ENCODE measurements at regions not wholly inside any gene's neighbourhood (a gene's known extent, or its start where the extent isn't known, plus 50 kb on each side); places are given as distances from the start of the nearest gene placed in this dataset.
"Not testable (repeated sequence)": the region's sequence is repeated elsewhere in the genome, so short reads cannot be mapped to it uniquely, and the experiment has no call there.

DNA sequence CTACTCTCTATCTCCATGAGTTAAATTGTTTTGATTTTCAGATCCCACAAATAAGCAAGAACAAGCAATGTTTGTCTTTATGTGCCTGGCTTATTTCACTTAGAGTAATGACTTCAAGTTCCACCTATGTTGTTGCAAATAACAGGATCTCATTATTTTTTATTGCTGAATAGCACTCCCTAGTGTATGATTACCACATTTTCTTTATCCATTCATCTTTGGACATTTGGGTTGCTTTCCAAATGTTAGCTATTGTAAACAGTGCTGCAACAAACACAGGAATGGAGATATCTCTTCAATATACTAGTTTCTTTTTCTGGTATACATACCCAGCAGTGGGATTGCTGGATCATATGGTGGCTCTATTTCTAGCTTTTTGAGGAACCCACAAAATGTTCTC is 136.0 kb downstream of the SLITRK2 start:
- peaks cover 0 to 7% (median 2%) of the 10 kb centered on the region in 3 donors for H3K9me3 Mint-ChIP-seq
- no peaks in the 10 kb centered on the region for H3K36me3 Mint-ChIP-seq
- no peaks in the 10 kb centered on the region for H3K4me1 Mint-ChIP-seq
- Histone ChIP-seq H3K36me3 (ENCODE audit: control insufficient read depth in 2 of 2, extremely low read depth in 1 of 2, insufficient read depth in 1 of 2, low read length in 1 of 2) (no peaks in the 10 kb centered on the region), H3K4me3 (ENCODE audit: control insufficient read depth in 1 of 2, extremely low read depth in 1 of 2, low read length in 1 of 2) (no peak overlapping the region), H3K9me3 (no peaks in the 10 kb centered on the region), H3K4me1 (ENCODE audit: control insufficient read depth in 1 of 2, extremely low read depth in 1 of 2, insufficient read depth in 2 of 2, low read length in 2 of 2) (no peaks in the 10 kb centered on the region), H3K27me3 (replicated peaks in 1 of 2; ENCODE audit: control insufficient read depth in 2 of 2, extremely low read depth in 1 of 2, insufficient read depth in 2 of 2, low read length in 1 of 2) (no peaks in the 10 kb centered on the region), H3K27ac (ENCODE audit: low read length) (no peak overlapping the region)
- H3K27me3 Mint-ChIP-seq = peaks cover 0 to under 1% of the 10 kb centered on the region in 2 donors
- no peak overlapping the region for H3K27ac Mint-ChIP-seq
- CTCF ChIA-PET = no interaction called here
- no peak overlapping the region for H3K4me3 Mint-ChIP-seq
- ATAC-seq (replicated peaks in 1 of 4) (no peak), DNase-seq (no peak)
- POLR2A ChIA-PET = no interaction called here

DNA sequence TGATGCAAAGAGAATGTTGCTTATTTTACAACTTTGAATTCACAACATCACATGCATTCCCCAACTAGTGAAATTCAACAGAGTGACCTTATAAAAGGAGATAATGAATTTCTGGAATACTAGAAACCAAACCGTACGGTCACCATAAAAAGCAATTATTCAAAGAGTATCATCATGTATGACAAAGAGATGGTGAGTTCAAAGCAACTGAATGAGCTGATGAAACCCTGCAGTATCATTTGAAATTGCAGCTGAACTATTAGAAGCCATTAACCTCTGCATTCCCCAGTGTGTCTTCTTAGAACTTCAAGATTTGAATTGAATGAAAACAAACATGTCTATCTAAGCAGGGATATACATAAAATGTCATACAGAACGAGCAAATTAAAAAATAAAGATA is 172.4 kb downstream of the SLITRK2 start:
- DNase-seq = no peak
- POLR2A ChIA-PET = no interaction called here
- no peak overlapping the region for H3K27ac Mint-ChIP-seq
- H3K27me3 ChIP-seq (replicated peaks in 1 of 2; ENCODE audit: control insufficient read depth in 2 of 2, extremely low read depth in 1 of 2, insufficient read depth in 2 of 2, low read length in 1 of 2) = no peaks in the 10 kb centered on the region
- H3K4me1 Mint-ChIP-seq = no peaks in the 10 kb centered on the region
- peaks cover 5 to 14% (median 10%) of the 10 kb centered on the region in 3 donors for H3K9me3 Mint-ChIP-seq
- H3K4me3 Mint-ChIP-seq = no peak overlapping the region
- no peaks in the 10 kb centered on the region for H3K4me1 ChIP-seq (ENCODE audit: control insufficient read depth in 1 of 2, extremely low read depth in 1 of 2, insufficient read depth in 2 of 2, low read length in 2 of 2)
- peaks cover 0 to 3% of the 10 kb centered on the region in 2 donors for H3K27me3 Mint-ChIP-seq
- no CpG with 5 or more reads among the region's 3 CpGs for WGBS (ENCODE audit: insufficient coverage)
- H3K36me3 ChIP-seq (ENCODE audit: control insufficient read depth in 2 of 2, extremely low read depth in 1 of 2, insufficient read depth in 1 of 2, low read length in 1 of 2) = no peaks in the 10 kb centered on the region
- H3K36me3 Mint-ChIP-seq = no peaks in the 10 kb centered on the region
- H3K9me3 ChIP-seq = no peaks in the 10 kb centered on the region
- no peak overlapping the region for H3K4me3 ChIP-seq (ENCODE audit: control insufficient read depth in 1 of 2, extremely low read depth in 1 of 2, low read length in 1 of 2)
- no peak for ATAC-seq (replicated peaks in 1 of 4)
- no peak overlapping the region for H3K27ac ChIP-seq (ENCODE audit: low read length)
- CTCF ChIA-PET = no interaction called here

DNA sequence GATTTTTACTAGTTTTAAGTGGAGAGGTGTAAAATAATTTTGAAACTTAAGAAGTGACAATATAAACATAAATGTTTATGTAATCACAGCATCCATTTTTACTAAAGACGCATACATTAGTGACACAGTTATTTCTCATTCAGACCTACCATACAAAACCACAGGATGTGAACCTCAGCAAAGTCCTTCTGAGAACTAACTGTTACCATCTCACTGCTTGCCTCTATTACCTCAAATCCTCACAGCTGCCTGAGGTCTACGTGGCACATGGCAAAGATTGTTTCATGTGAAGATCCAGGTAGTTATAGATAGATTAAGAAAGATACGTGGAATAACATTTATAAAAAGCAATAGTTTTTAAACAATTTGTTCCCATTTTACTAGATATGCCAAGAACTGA is 189.0 kb downstream of the SLITRK2 start:
- DNase-seq (no peak), ATAC-seq (replicated peaks in 1 of 4) (no peak)
- POLR2A ChIA-PET = no interaction called here
- CTCF ChIA-PET = no interaction called here
- H3K9me3 Mint-ChIP-seq = no peaks in the 10 kb centered on the region
- Histone ChIP-seq H3K9me3 (no peaks in the 10 kb centered on the region), H3K27ac (ENCODE audit: low read length) (no peak overlapping the region), H3K27me3 (replicated peaks in 1 of 2; ENCODE audit: control insufficient read depth in 2 of 2, extremely low read depth in 1 of 2, insufficient read depth in 2 of 2, low read length in 1 of 2) (no peaks in the 10 kb centered on the region), H3K4me1 (ENCODE audit: control insufficient read depth in 1 of 2, extremely low read depth in 1 of 2, insufficient read depth in 2 of 2, low read length in 2 of 2) (no peaks in the 10 kb centered on the region), H3K4me3 (ENCODE audit: control insufficient read depth in 1 of 2, extremely low read depth in 1 of 2, low read length in 1 of 2) (no peak overlapping the region), H3K36me3 (ENCODE audit: control insufficient read depth in 2 of 2, extremely low read depth in 1 of 2, insufficient read depth in 1 of 2, low read length in 1 of 2) (no peaks in the 10 kb centered on the region)
- H3K36me3 Mint-ChIP-seq = no peaks in the 10 kb centered on the region
- H3K27me3 Mint-ChIP-seq = no peaks in the 10 kb centered on the region
- no peaks in the 10 kb centered on the region for H3K4me1 Mint-ChIP-seq
- no CpG with 5 or more reads among the region's 3 CpGs for WGBS (ENCODE audit: insufficient coverage)
- H3K27ac Mint-ChIP-seq = no peak overlapping the region
- no peak overlapping the region for H3K4me3 Mint-ChIP-seq

DNA sequence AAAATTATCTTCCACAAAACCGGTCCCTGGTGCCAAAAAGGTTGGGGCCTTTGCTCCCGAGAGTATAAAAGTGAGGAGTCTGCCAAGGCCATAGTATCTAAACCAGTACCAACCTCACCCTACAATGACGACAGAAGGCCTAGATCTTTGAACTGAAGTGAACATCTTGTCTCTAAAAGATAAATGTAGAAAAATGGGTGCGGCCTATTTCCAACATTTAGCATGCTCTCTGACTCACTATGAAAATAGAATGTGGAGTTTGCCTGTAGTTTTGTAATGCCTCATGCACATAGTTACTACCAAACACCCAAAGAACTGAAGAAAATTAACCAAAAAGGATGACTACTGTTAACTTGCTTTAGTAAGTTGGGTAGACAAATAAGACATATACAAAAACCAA is 218.4 kb downstream of the SLITRK2 start:
- ATAC-seq (replicated peaks in 1 of 4) (no peak), DNase-seq (no peak)
- Histone ChIP-seq H3K27me3 (replicated peaks in 1 of 2; ENCODE audit: control insufficient read depth in 2 of 2, extremely low read depth in 1 of 2, insufficient read depth in 2 of 2, low read length in 1 of 2) (no peaks in the 10 kb centered on the region), H3K9me3 (no peaks in the 10 kb centered on the region), H3K36me3 (ENCODE audit: control insufficient read depth in 2 of 2, extremely low read depth in 1 of 2, insufficient read depth in 1 of 2, low read length in 1 of 2) (no peaks in the 10 kb centered on the region), H3K4me3 (ENCODE audit: control insufficient read depth in 1 of 2, extremely low read depth in 1 of 2, low read length in 1 of 2) (no peak overlapping the region), H3K27ac (ENCODE audit: low read length) (no peak overlapping the region), H3K4me1 (ENCODE audit: control insufficient read depth in 1 of 2, extremely low read depth in 1 of 2, insufficient read depth in 2 of 2, low read length in 2 of 2) (no peaks in the 10 kb centered on the region)
- H3K9me3 Mint-ChIP-seq = peaks cover 3 to 7% (median 5%) of the 10 kb centered on the region in 3 donors
- no peaks in the 10 kb centered on the region for H3K4me1 Mint-ChIP-seq
- H3K27ac Mint-ChIP-seq = no peak overlapping the region
- H3K4me3 Mint-ChIP-seq = no peak overlapping the region
- no CpG with 5 or more reads among the region's 4 CpGs for WGBS (ENCODE audit: insufficient coverage)
- H3K27me3 Mint-ChIP-seq = peaks cover 0 to 11% of the 10 kb centered on the region in 2 donors
- ChIA-PET POLR2A (no interaction called here), CTCF (no interaction called here)
- H3K36me3 Mint-ChIP-seq = no peaks in the 10 kb centered on the region

DNA sequence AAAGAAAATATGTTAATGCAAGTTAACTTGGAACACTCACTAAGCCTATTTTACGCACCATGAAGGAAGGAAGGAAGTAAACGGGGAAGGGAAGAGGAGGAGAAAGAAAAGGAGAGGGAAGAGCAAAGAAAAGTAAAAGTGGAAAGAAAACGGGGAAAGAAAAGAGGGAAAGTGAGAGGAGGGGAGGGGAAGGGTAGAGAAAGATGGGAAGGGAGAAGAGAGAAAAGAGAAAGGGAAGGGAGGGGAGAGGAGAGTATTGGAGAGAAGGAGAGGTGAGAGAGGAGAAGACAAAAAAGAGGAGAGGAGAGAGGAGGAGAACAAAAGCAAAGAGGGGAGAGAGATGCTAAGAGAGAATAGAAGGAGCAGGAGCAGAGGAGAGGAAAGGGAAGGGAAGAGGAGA is 224.1 kb downstream of the SLITRK2 start:
- no peaks in the 10 kb centered on the region for H3K4me1 ChIP-seq (ENCODE audit: control insufficient read depth in 1 of 2, extremely low read depth in 1 of 2, insufficient read depth in 2 of 2, low read length in 2 of 2)
- H3K4me3 ChIP-seq (ENCODE audit: control insufficient read depth in 1 of 2, extremely low read depth in 1 of 2, low read length in 1 of 2) = no peak overlapping the region
- no peaks in the 10 kb centered on the region for H3K27me3 ChIP-seq (replicated peaks in 1 of 2; ENCODE audit: control insufficient read depth in 2 of 2, extremely low read depth in 1 of 2, insufficient read depth in 2 of 2, low read length in 1 of 2)
- CTCF ChIA-PET = no interaction called here
- H3K27ac Mint-ChIP-seq = no peak overlapping the region
- H3K27me3 Mint-ChIP-seq = peaks cover 0 to 11% of the 10 kb centered on the region in 2 donors
- DNase-seq (no peak), ATAC-seq (replicated peaks in 1 of 4) (no peak)
- no peak overlapping the region for H3K4me3 Mint-ChIP-seq
- H3K4me1 Mint-ChIP-seq = no peaks in the 10 kb centered on the region
- H3K36me3 ChIP-seq (ENCODE audit: control insufficient read depth in 2 of 2, extremely low read depth in 1 of 2, insufficient read depth in 1 of 2, low read length in 1 of 2) = no peaks in the 10 kb centered on the region
- no peaks in the 10 kb centered on the region for H3K36me3 Mint-ChIP-seq
- peaks cover 0 to 6% (median 3%) of the 10 kb centered on the region in 3 donors for H3K9me3 Mint-ChIP-seq
- 65% methylated on average over 2 of the region's 3 CpGs for WGBS (ENCODE audit: insufficient coverage)
- no peaks in the 10 kb centered on the region for H3K9me3 ChIP-seq
- POLR2A ChIA-PET = no interaction called here
- no peak overlapping the region for H3K27ac ChIP-seq (ENCODE audit: low read length)

DNA sequence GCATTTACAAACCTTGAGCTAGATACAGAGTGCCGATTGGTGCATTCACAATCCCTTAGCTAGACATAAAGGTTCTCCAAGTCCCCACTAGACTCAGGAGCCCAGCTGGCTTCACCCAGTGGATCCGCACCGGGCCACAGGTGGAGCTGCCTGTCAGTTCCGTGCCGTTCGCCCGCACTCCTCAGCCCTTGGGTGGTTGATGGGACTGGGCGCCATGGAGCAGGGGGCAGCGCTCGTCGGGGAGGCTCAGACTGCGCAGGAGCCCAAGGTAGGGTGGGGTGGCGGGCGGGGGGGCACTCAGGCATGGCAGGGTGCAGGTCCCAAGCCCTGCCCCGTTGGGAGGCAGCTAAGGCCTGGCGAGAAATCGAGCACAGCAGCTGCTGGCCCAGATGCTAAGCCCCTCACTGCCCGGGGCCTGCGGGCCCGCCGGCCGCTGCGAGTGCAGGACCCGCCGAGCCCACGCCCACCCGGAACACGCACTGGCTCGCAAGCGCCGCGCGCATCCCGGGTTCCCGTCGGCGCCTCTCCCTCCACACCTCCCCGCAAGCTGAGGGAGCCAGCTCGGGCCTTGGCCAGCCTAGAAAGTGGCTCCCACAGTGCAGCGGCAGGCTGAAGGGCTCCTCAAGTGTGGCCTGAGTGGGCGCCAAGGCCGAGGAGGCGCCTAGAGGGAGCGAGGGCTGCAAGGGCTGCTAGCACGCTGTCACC is 228.5 kb downstream of the SLITRK2 start:
- CTCF ChIA-PET; H3K27me3 Mint-ChIP-seq; H3K4me1 Mint-ChIP-seq; H3K27me3 ChIP-seq (replicated peaks in 1 of 2; ENCODE audit: control insufficient read depth in 2 of 2, extremely low read depth in 1 of 2, insufficient read depth in 2 of 2, low read length in 1 of 2); POLR2A ChIA-PET; H3K4me3 Mint-ChIP-seq; H3K27ac Mint-ChIP-seq; H3K4me3 ChIP-seq (ENCODE audit: control insufficient read depth in 1 of 2, extremely low read depth in 1 of 2, low read length in 1 of 2); H3K36me3 Mint-ChIP-seq; H3K9me3 Mint-ChIP-seq; DNase-seq; ATAC-seq (replicated peaks in 1 of 4); H3K4me1 ChIP-seq (ENCODE audit: control insufficient read depth in 1 of 2, extremely low read depth in 1 of 2, insufficient read depth in 2 of 2, low read length in 2 of 2); H3K27ac ChIP-seq (ENCODE audit: low read length); H3K9me3 ChIP-seq; H3K36me3 ChIP-seq (ENCODE audit: control insufficient read depth in 2 of 2, extremely low read depth in 1 of 2, insufficient read depth in 1 of 2, low read length in 1 of 2): not testable (repeated sequence)
- 98% methylated on average over 16 of the region's 45 CpGs for WGBS (ENCODE audit: insufficient coverage)

DNA sequence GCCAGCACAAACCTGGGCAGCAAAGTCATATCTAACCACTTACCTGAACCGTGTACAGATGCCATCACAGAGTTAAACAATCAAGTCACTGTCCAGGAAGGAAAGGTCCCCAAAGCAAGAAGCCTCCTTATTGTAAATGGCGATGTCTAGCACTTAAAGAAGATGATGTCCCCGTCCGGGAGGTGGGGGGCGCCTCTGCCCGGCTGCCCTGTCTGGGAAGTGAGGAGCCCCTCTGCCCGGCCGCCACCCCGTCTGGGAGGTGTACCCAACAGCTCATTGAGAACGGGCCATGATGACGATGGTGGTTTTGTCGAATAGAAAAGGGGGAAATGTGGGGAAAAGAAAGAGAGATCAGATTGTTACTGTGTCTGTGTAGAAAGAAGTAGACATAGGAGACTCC is 231.9 kb downstream of the SLITRK2 start:
- CTCF ChIA-PET; H3K27ac ChIP-seq (ENCODE audit: low read length); H3K4me3 ChIP-seq (ENCODE audit: control insufficient read depth in 1 of 2, extremely low read depth in 1 of 2, low read length in 1 of 2); H3K9me3 ChIP-seq; H3K27ac Mint-ChIP-seq; ATAC-seq (replicated peaks in 1 of 4); H3K36me3 Mint-ChIP-seq; H3K27me3 ChIP-seq (replicated peaks in 1 of 2; ENCODE audit: control insufficient read depth in 2 of 2, extremely low read depth in 1 of 2, insufficient read depth in 2 of 2, low read length in 1 of 2); H3K4me1 ChIP-seq (ENCODE audit: control insufficient read depth in 1 of 2, extremely low read depth in 1 of 2, insufficient read depth in 2 of 2, low read length in 2 of 2); H3K9me3 Mint-ChIP-seq; H3K4me3 Mint-ChIP-seq; H3K4me1 Mint-ChIP-seq; H3K36me3 ChIP-seq (ENCODE audit: control insufficient read depth in 2 of 2, extremely low read depth in 1 of 2, insufficient read depth in 1 of 2, low read length in 1 of 2); DNase-seq; POLR2A ChIA-PET; H3K27me3 Mint-ChIP-seq: not testable (repeated sequence)
- 83% methylated on average over 1 of the region's 12 CpGs for WGBS (ENCODE audit: insufficient coverage)

Measured in T-cell (primary cell).